ENCODE measurements at regions not wholly inside any gene's neighbourhood (a gene's known extent, or its start where the extent isn't known, plus 50 kb on each side); places are given as distances from the start of the nearest gene placed in this dataset.

- 60% methylated on average over 2 of the region's 2 CpGs for WGBS
- no peak overlapping the region for H3K27ac ChIP-seq (ENCODE audit: low read depth)
- H3K4me3 ChIP-seq (ENCODE audit: low read depth, low read length): no peak overlapping the region
- H3K36me3 ChIP-seq (ENCODE audit: insufficient read depth): no peaks in the 10 kb centered on the region
- DNase-seq (ENCODE audit: extremely low spot score): no peak
- no peaks in the 10 kb centered on the region for H3K4me1 ChIP-seq (ENCODE audit: insufficient read depth)
Observed at GRCh38 chr5:125696762-125697161, 726.4 kb upstream of the GRAMD2B start.

DNA sequence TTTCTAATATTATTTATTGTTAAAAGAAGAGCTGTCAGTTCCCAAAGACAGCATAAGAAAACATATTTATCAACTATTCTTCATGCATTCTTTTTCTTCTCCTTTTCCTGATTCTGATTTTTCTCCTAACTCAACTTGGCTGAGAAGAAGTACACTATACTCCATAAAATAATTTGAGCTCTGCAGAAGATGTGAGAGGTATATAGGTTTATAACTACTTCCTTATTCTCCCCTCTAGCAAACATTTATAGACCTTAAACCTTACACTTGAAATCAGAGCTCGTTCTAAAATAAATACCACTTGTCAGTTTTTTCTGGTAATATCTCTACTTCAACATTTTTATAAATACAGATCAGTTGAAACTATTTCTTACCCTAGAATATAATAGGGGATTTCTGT, 724.8 kb upstream of the GRAMD2B start:
- Histone ChIP-seq H3K4me3 (ENCODE audit: low read depth, low read length) (no peak overlapping the region), H3K4me1 (ENCODE audit: insufficient read depth) (no peaks in the 10 kb centered on the region), H3K36me3 (ENCODE audit: insufficient read depth) (no peaks in the 10 kb centered on the region), H3K27ac (ENCODE audit: low read depth) (no peak overlapping the region)
- 49% methylated on average over 1 of the region's 1 CpG for WGBS
- no peak for DNase-seq (ENCODE audit: extremely low spot score)

DNA sequence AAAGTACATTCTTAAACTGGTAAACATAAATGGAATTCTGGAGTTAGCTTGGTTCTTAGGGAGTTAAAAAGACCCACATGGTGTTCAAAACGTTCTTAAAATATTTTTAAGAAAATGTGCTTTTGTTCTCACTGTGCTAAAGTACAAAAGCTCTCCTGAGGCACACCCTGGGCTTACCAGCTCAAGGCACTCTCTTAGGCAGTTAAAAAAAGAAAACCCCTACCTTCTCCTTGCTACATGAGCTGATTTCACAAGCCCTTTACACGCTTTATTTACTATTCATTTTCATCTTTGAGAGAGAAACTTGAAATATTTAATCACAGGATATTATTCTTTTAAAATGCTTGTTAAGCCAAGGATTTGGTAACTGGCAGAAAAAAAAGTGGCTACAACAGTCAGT, 723.3 kb upstream of the GRAMD2B start:
- Histone ChIP-seq H3K4me1 (ENCODE audit: insufficient read depth) (no peaks in the 10 kb centered on the region), H3K27ac (ENCODE audit: low read depth) (no peak overlapping the region), H3K4me3 (ENCODE audit: low read depth, low read length) (no peak overlapping the region), H3K36me3 (ENCODE audit: insufficient read depth) (no peaks in the 10 kb centered on the region)
- no peak for DNase-seq (ENCODE audit: extremely low spot score)
- WGBS: 29% methylated on average over 2 of the region's 2 CpGs

DNA sequence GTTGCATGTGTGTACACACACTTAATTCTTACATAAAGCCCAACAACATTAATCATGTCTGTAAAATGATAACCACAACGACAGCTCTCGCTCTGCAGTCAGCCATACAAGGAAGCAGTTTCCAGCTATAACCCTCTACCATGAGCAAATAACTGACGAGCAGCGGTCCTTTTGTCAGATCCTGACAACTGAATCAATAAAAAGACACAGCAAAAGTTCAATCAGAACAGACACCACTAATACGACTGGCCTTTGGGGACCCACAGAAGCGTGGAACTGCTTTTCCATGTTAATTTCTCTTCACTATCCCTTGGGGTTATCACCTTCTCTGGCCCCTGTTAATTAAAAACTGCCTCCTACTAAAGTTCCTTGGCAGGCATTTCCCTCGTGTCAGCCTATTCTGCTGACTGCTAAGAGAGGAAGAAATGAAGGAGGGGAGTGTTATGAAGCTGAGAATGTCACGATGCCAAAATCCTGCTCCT, 722.8 kb upstream of the GRAMD2B start:
- Histone ChIP-seq H3K27ac (ENCODE audit: low read depth) (no peak overlapping the region), H3K36me3 (ENCODE audit: insufficient read depth) (no peaks in the 10 kb centered on the region), H3K4me1 (ENCODE audit: insufficient read depth) (no peaks in the 10 kb centered on the region), H3K4me3 (ENCODE audit: low read depth, low read length) (no peak overlapping the region)
- WGBS: 22% methylated on average over 8 of the region's 8 CpGs
- DNase-seq (ENCODE audit: extremely low spot score): no peak

DNA sequence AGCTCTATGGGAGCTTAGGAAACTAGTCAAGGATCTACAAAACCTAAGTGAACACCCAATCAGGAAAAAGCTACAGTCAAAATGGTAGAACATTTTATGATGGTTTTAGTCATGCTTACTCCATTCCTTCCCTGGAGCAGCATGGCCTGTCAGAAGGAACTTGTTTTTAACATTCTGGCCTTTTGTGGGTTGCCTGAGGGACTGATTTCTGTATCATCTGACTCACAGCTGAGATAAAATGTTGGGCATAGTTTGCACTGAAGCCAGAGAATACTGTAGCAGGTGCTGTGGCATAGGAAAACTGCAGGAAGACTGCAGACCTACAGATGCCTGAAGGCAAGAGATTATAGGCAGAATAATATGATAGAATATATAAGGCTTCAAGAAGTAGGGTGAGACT, 719.6 kb upstream of the GRAMD2B start:
- no peak overlapping the region for H3K27ac ChIP-seq (ENCODE audit: low read depth)
- no peaks in the 10 kb centered on the region for H3K4me1 ChIP-seq (ENCODE audit: insufficient read depth)
- no peak for DNase-seq (ENCODE audit: extremely low spot score)
- no peaks in the 10 kb centered on the region for H3K36me3 ChIP-seq (ENCODE audit: insufficient read depth)
- H3K4me3 ChIP-seq (ENCODE audit: low read depth, low read length): no peak overlapping the region

DNA sequence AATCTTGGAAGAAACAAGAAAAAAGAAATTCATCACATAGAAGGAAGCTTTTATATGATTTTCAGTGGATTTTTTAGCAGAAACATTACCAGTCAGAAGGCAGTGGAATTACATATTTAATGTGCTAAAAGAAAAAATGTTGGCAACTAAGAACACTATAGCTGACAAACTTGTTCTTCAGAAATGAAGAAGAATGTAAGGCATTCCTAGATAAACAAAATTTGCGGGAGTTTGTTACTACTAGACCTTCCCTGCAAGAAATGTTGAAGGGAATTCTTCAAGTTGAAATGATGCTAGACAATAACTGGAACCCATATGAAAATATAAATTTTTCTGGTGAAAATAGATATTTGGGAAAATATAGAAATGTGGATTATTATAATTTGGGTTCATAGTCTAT, 718.3 kb upstream of the GRAMD2B start:
- no peak for DNase-seq (ENCODE audit: extremely low spot score)
- Histone ChIP-seq H3K4me1 (ENCODE audit: insufficient read depth) (no peaks in the 10 kb centered on the region), H3K27ac (ENCODE audit: low read depth) (no peak overlapping the region), H3K36me3 (ENCODE audit: insufficient read depth) (no peaks in the 10 kb centered on the region), H3K4me3 (ENCODE audit: low read depth, low read length) (no peak overlapping the region)
- WGBS: 89% methylated on average over 1 of the region's 1 CpG

DNA sequence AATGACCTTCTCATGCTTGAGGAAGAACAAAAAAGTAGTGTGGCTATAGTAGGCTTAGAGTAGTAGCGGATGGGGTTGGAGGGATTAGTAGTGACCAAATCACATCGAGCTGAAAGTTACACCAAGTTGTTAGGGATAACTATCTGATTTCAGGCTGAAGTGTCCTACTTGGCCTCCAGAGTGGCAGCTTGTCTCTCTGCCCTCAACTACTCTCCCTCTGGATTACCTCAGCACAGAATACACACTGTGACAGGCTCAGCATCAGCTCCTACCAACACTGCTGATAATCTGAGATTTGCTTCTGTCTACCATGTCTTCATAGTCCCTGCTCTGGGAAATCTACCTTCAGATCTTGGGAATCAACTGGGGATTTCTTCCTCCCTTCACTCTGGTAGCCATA, 714.6 kb upstream of the GRAMD2B start:
- WGBS: 68% methylated on average over 2 of the region's 2 CpGs
- H3K27ac ChIP-seq (ENCODE audit: low read depth): no peak overlapping the region
- no peak for DNase-seq (ENCODE audit: extremely low spot score)
- H3K4me1 ChIP-seq (ENCODE audit: insufficient read depth): no peaks in the 10 kb centered on the region
- H3K4me3 ChIP-seq (ENCODE audit: low read depth, low read length): no peak overlapping the region
- H3K36me3 ChIP-seq (ENCODE audit: insufficient read depth): no peaks in the 10 kb centered on the region

DNA sequence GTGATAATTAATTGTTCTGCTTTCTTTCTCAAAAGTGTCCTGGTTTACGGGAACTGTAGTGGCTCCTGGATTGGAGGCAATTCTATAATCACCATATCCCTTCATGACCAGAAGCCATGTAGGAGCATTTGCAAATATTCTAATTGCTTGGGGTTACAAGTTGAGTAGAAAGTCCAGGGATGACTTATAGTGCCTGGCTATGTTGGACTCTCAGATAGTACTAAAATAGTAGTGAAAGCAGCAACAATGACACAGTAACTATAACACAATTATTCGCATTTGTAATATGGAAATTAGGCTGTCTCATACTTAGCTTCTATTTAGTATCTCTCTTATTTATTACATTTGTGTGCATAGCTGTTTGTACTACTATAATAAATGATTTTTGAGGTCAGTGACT, 712.5 kb upstream of the GRAMD2B start:
- Histone ChIP-seq H3K4me1 (ENCODE audit: insufficient read depth) (no peaks in the 10 kb centered on the region), H3K4me3 (ENCODE audit: low read depth, low read length) (no peak overlapping the region), H3K36me3 (ENCODE audit: insufficient read depth) (no peaks in the 10 kb centered on the region), H3K27ac (ENCODE audit: low read depth) (no peak overlapping the region)
- DNase-seq (ENCODE audit: extremely low spot score): no peak
- WGBS: over 99% methylated on average over 2 of the region's 2 CpGs

DNA sequence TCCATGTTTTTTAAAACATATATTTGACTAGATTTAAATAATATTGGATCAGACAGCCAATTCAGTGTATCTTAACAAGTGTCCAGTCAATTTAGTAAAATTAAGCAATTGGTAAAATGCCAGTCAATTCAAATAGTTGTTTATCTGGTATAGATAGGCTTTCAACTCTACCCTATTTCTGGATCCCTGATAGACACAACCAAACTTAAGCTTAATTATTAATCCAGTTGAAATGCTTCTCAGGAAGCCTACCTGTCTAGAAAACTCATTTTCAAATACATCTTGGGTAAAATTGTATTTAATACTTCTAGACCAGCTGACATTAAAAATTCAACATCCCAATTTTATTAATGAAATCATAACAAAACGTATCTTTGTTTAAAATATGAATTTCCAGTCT, 710.8 kb upstream of the GRAMD2B start:
- Histone ChIP-seq H3K36me3 (ENCODE audit: insufficient read depth) (no peaks in the 10 kb centered on the region), H3K4me1 (ENCODE audit: insufficient read depth) (no peaks in the 10 kb centered on the region), H3K27ac (ENCODE audit: low read depth) (no peak overlapping the region), H3K4me3 (ENCODE audit: low read depth, low read length) (no peak overlapping the region)
- WGBS: 36% methylated on average over 1 of the region's 1 CpG
- DNase-seq (ENCODE audit: extremely low spot score): no peak

GRCh38 chr5:125713109-125713805, 710.0 kb upstream of the GRAMD2B start:
- 84% methylated on average over 8 of the region's 8 CpGs for WGBS
- no peak for DNase-seq (ENCODE audit: extremely low spot score)
- H3K4me3 ChIP-seq (ENCODE audit: low read depth, low read length): no peak overlapping the region
- H3K4me1 ChIP-seq (ENCODE audit: insufficient read depth): no peaks in the 10 kb centered on the region
- no peaks in the 10 kb centered on the region for H3K36me3 ChIP-seq (ENCODE audit: insufficient read depth)
- H3K27ac ChIP-seq (ENCODE audit: low read depth): no peak overlapping the region

- no peak for DNase-seq (ENCODE audit: extremely low spot score)
- no peaks in the 10 kb centered on the region for H3K4me1 ChIP-seq (ENCODE audit: insufficient read depth)
- 92% methylated on average over 2 of the region's 2 CpGs for WGBS
- H3K27ac ChIP-seq (ENCODE audit: low read depth): no peak overlapping the region
- no peaks in the 10 kb centered on the region for H3K36me3 ChIP-seq (ENCODE audit: insufficient read depth)
- H3K4me3 ChIP-seq (ENCODE audit: low read depth, low read length): no peak overlapping the region
Observed at GRCh38 chr5:125715216-125715615, 708.0 kb upstream of the GRAMD2B start.

GRCh38 chr5:125717209-125717608, 706.0 kb upstream of the GRAMD2B start:
- no peak overlapping the region for H3K27ac ChIP-seq (ENCODE audit: low read depth)

GRCh38 chr5:125719681-125720347, 703.4 kb upstream of the GRAMD2B start:
- H3K4me3 ChIP-seq (ENCODE audit: low read depth, low read length): no peak overlapping the region
- no peak for DNase-seq (ENCODE audit: extremely low spot score)
- H3K36me3 ChIP-seq (ENCODE audit: insufficient read depth): no peaks in the 10 kb centered on the region
- WGBS: 66% methylated on average over 9 of the region's 9 CpGs
- H3K4me1 ChIP-seq (ENCODE audit: insufficient read depth): no peaks in the 10 kb centered on the region
- H3K27ac ChIP-seq (ENCODE audit: low read depth): no peak overlapping the region

More at GRCh38 chr5:125717209-125717608, 706.0 kb upstream of the GRAMD2B start:
- DNase-seq (ENCODE audit: extremely low spot score): no peak
- Histone ChIP-seq H3K4me1 (ENCODE audit: insufficient read depth) (no peaks in the 10 kb centered on the region), H3K36me3 (ENCODE audit: insufficient read depth) (no peaks in the 10 kb centered on the region), H3K4me3 (ENCODE audit: low read depth, low read length) (no peak overlapping the region)

DNA sequence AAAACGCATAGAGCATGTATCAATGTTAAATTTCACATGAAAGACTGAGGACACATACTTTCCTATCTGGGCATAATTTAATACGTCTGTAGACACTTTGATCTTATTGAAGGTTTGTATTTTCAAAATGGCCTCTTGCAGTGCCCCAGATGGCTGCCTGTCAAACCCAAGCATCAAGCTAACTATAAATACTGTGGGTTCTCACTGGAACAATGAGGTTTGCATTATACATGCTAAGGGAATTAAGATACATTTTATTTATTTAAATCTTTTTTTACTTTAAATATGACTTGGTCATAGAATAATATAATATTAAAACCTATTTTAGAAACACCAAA, 702.9 kb upstream of the GRAMD2B start:
- DNase-seq (ENCODE audit: extremely low spot score): no peak

More for the DNA sequence above, 702.9 kb upstream of the GRAMD2B start:
- 86% methylated on average over 2 of the region's 2 CpGs for WGBS
- no peak overlapping the region for H3K27ac ChIP-seq (ENCODE audit: low read depth)
- H3K4me1 ChIP-seq (ENCODE audit: insufficient read depth): no peaks in the 10 kb centered on the region
- H3K36me3 ChIP-seq (ENCODE audit: insufficient read depth): no peaks in the 10 kb centered on the region
- no peak overlapping the region for H3K4me3 ChIP-seq (ENCODE audit: low read depth, low read length)

All from urinary bladder (tissue), 3 donors.